GM18868 (cell line): ENCODE measurements at regions not wholly inside any gene's neighbourhood (a gene's known extent, or its start where the extent isn't known, plus 50 kb on each side); places are given as distances from the start of the nearest gene placed in this dataset.
"Not testable (repeated sequence)": the region's sequence is repeated elsewhere in the genome, so short reads cannot be mapped to it uniquely, and the experiment has no call there.

ENCODE experiments used
- ATAC-seq: cut with Tn5 transposase; IDR thresholded peaks from one replicate; pipeline ENCODE4 v1.9.1; 2021; ENCODE audit warnings: mild to moderate bottlenecking, moderate library complexity; ENCODE audit not compliant: unreplicated experiment

DNA sequence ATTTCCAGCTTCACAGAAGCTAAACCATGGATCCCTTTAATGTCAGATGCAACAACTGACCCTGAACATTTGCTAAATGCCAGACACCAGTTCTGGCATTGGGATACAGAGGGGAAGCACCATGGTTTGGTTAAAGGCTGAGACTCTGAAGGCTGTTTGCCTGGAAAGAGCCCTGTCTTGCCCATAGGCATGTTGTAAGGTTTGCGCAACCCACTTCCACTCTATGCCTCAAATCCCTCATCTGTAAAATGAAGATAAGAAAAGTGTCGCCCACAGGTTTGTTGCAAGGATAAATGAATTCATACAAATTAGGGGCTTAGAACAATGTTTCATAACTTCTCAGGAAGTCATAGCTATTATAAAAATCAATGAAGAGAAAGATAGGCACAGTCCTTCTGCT, 380.9 kb upstream of the GYPC start:
- no peak for ATAC-seq

DNA sequence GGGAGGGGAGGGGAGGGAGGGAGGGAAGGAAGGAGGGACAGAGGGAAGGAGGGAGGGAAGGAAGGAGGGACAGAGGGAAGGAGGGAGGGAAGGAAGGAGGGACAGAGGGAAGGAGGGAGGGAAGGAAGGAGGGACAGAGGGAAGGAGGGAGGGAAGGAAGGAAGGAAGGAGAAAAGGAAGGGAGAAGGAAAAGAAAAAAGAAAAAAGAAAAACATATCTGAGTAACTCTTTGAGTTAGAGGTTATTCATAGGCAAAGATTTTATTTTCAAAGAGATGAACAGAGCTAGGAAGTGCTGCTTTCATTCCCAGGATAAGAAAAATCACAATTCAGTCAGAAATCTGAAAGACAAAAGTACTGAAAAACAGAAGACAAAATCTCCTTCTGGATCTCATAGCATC, 379.7 kb upstream of the GYPC start:
- ATAC-seq = not testable (repeated sequence)

DNA sequence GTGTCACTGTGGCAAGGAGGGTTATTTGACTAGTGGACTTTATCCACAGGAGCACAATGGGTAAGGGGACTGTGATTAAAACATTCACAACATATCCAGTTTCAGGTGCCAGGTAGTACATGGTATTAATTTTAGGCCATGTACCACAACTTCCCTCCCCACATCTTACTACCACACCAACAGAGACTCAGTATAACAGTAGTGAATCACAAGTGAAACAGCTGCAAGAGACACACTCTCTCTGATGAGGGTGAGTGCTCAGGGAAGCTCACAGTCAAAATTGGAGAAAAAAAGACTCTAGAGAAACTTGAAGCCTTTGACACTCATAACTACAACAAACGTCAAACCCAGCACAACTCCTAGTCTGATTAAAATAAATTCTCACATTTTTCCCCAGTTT, 367.6 kb upstream of the GYPC start:
- no peak for ATAC-seq

DNA sequence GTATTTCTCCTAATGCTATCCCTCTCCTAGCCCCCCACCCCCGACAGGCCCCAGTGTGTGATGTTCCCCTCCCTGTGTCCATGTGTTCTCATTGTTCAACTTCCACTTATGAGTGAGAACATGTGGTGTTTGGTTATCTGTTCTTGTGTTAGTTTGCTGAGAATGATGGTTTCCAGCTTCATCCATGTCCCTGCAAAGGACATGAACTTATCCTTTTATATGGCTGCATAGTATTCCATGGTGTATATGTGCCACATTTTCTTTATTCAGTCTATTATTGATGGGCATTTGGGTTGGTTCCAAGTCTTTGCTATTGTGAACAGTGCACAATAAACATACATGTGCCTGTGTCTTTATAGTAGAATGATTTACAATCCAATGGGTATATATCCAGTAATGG, 362.0 kb upstream of the GYPC start:
- ATAC-seq = not testable (repeated sequence)

DNA sequence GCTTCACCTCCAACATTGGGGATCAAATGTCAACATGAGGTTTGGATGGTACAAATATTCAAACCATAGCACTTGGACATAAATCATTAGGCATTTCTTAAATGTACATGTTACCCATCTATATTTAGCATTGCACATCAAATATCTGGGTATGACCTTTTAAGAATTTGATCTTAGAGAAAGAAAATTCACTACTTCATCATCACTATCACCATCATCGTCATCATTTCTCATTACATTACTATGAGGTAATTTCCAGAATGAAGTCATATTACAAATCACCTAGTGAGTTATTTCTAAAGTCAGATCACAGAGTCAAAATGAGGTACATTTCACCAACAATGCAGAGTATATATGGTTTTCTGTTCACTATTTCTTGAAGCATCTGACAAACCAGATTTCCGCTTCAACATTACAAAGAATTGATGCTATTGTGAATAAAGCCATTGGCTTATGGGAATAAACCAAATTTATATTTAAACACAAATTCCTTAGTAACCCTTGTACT, 356.4 kb upstream of the GYPC start:
- ATAC-seq = no peak

DNA sequence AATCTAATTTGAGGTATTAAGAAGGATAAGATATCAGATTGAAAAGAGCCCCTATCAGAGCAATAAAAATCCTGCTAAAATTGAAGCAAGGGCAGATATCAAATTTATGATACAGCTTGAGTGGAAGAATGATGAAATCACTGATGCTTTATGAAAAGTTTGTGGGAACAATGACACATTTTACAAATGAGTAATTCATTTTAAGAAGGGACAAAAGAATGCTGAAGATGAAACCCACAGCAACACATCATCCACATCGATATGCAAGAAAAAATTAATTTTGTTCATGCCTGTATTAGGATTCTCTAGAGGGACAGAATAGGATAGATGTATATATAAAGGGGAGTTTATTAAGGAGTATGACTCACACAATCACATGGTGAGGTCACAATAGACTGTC, 355.6 kb upstream of the GYPC start:
- no peak for ATAC-seq

DNA sequence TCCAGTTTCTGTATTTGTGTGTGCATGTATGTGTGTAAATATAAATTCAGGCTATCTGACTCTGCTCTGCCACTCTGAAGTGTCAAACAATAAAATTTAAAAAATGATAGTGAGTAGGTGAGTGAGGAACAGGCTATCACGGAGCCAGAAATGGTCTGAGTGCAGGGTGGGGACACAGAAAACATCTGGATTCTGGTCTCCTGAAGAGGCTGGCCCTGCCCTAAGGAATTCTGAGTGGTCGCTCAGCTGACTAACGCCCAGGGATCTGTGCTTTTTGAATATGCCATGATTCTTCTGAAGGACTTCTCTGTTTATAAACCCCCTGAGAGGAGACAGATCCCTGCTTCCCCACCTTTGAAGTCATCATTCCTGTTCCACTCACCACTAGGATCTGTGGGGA, 353.9 kb upstream of the GYPC start:
- no peak for ATAC-seq

DNA sequence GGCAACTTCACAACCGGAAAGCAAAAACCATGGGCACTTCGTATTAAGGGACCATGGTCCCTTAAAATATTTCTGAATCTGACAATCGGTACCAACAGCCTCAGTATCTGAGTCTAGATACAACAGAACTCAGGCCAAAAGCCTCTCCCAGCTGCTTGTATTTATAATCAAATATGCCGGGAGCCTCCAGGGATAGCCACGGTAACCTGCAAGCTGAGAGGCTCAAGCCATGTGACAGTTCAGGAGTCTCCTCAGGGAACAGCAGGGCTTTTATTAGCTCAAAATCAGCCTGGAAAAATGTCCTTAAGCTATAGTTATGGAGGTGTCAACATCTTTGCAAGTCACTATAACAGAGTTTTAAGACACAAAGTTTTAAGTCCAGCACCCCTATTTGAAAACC, 352.8 kb upstream of the GYPC start:
- no peak for ATAC-seq

DNA sequence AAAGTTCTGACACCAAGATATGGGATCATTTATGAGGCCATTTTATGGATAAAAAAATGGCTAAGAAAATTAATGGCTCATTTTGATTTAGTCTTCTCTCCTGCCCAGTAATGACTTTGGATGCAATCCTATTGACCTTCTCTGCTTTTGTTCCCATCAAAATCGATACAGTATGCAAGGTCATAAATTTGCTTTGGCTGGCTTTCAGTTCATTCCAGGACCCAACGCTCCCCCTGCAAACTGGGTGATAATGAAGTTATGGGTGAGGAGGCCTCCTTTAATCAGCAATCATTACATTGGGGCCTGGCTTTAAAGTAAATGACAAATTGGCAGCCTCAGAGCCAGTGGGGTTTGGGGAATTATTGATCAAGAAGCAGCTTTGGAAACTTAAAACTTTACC, 351.8 kb upstream of the GYPC start:
- no peak for ATAC-seq

DNA sequence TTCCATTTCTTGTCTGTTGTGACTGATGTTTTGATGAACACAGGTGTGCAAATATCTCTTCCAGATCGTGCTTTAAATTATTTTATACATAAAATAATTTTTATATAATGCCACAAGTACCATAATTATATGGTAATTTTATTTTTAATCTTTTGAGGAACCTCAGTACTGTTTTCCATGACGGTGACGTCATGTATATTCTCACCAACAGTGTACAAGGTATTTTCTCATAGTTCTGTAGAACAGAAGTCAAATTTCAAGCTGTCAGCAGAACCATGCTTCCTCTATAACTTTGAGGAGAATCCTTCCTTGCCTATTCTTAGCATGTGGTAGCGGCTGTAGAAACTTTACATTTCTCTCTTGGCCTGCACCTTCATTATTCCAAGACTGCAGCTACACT, 349.4 kb upstream of the GYPC start:
- ATAC-seq = no peak

DNA sequence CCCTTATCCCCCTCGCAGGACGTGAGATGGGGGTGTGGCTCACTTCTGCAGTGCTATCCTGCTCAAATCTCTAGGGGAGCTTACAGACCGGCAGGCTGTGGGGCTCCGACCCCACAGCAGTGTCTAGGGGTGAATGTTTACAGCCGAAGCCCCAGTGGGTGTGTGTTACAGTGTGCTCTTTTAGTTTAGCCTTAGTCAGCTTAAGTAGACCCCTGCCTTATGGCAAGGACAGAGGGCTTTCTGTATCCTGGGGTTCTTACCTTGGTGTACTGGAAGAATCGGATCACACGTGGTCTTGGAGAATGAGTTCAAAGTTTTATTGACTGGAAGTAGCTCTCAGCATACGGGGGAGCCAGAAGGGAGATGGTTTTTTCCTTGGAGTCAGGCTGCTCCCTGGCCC, 348.2 kb upstream of the GYPC start:
- ATAC-seq = no peak

DNA sequence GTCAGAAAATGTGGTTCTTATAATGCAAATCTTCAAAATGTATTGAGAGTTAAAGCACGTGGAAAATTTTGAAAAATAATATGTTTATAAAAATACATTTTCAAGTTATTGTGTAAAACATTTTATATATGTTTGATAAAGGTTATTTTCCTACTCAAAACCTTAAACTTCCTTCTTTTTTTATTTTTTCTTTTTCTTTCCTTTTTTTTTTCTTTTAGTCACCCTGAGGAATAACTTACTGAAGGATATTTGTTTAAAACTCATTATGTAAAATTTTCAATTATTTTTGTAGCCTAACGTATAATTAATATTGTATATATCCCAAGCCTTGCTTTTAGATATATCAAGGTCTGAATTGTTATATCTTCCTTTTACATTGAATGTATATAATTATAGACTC, 346.8 kb upstream of the GYPC start:
- no peak for ATAC-seq

DNA sequence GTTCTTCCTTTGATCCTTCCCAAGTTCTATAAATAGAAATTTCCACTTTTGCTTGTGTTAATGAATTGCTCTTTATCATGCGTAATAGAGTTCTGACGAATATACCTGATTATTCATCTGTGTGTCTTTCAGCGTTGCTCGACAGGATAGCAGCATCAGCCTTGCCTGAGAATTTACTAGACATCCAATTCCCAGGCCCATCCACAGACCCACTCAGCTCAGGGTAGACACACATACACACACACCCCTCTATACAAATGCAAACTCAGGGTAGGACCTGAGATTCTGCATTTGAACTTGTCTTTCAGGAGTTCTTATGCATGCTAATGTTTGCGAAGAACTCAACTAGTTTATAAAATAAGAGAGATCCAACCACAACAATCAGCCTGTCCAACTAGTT, 343.4 kb upstream of the GYPC start:
- ATAC-seq = no peak

DNA sequence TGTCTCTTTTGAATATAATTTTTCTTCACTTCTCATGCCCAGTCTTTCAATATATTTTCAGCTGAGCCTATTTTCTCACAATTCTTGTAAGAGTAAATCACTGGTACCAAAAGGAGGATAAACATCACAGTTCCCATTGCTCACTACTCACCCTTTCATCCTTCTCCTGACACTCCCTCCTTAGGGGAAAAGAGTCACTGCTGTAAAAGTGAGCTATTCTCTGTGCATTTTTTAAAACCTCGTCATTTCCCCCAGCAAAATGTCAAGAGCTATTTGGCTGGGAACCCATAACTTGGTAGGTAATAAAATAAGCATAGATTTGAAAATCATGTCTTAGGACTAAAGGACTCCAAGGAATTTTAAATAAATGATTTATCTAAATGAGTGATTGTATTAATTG, 340.1 kb upstream of the GYPC start:
- ATAC-seq = no peak

DNA sequence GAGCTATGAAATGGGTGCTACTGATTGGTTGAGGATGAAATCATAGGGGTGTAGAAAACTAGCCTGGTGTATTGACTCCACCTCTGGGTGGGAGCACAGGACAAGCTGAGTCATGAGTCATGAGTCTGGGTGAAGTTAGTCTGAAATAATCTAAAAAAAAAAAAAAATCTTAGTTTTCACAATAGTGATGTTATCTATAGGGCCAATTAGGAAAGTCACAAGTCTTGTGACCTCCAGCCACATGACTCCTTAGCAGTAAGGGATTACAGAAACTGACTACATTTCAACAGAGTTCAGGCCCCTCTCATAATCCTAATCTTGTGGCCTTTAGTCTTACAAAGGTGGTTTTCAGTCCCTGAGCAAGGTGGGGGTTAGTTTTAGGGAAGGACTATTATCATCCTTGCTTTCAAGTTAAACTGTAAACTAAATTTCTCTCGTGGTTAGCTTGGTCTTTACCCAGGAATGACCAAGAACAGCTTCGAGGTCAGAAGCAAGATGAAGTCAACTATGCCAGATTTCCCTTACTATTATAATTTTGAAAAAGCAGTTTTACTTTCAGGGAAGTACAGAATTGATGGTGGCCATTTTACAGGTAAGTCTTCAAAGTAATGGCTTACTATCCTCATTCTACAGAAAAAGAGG, 338.0 kb upstream of the GYPC start:
- no peak for ATAC-seq

DNA sequence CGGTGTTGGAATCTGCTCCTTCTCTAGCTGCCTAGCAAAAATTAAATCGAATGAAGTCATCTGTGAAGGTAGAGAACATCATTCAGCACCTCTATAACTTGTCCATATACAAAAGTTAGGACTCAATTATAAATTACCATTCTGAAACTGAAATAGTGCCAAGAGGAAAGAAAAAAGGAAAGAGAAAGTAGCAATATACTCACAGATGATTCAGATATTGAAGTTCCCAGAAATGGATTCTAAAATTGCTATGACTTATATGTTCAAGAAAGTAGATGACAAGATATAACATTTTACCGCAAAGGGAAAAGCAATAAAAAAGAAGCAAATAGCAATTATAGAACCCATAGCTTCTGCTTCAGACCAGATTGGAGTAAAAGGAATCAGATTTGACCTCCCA, 333.6 kb upstream of the GYPC start:
- ATAC-seq = no peak

DNA sequence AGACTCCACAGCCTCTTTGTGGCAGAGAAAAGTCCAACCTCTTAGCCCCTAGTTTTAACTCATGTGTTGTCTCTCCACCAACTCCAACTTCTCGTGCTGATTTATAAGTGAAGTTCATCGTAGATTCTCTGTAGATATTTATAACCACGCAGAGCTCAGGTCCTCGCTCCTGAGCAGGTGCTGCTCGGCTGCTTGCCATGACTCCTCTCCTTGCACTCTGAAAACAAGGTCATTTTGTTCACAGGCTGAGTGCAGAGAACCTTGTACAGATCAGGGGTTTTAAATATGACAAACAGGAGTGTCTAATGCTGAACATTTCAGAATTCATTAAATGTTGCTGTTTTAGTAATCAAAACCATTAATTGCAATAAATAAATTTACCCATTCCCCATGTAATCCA, 330.8 kb upstream of the GYPC start:
- ATAC-seq = no peak

DNA sequence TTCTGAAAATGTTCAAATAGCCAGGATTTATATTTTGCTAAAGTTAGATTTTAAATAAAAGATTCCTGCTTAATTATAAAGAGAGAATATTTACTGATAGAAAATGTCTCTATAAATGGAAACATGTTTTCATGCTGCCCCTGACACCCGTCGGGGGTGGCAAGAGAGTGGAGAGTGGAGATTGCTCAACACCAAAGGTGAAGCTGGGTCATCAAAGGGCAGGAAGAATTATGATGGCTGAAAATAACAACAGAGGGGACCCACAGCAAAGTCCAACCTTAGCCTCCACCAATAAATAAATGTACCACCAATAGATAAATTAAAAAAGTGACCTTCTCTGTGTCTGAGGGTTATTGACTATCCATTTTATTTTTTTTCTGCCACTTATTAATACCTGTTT, 326.8 kb upstream of the GYPC start:
- no peak for ATAC-seq

DNA sequence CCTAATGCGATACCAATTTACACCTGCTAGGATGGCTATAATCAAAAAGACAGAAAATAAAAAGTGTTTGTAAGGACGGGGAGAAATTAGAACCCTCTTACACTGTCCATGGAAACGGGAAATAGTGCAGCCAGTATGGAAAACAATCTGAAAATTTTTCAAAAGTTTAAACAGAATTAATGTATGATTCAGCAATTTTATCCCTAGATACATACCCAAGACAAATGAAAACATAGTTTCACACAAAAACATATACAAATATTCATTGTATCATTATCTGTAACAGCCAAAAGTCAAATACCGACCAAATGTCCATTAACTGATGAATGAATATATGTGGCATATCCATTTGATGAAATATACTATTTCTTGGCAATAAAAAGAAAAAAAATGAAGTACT, 313.5 kb upstream of the GYPC start:
- ATAC-seq = no peak

DNA sequence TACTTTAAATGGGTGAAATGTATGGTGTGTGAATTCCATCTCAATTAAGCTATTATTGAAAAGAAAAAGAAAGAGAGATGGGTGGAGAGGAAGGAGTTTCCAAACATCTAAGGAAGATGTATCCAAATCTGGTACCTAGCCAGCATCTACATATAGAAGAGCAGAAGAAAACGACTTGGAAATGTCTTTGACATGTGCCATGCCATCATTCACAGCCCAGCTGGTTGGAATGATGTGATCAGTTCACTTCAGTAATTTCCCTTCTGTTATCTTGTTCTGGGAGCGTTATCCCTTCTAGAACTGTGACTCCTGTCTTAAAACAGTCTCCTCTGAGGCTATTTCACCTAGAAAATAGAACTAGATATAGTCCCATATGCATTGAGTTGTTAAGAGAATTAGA, 312.8 kb upstream of the GYPC start:
- ATAC-seq = no peak

DNA sequence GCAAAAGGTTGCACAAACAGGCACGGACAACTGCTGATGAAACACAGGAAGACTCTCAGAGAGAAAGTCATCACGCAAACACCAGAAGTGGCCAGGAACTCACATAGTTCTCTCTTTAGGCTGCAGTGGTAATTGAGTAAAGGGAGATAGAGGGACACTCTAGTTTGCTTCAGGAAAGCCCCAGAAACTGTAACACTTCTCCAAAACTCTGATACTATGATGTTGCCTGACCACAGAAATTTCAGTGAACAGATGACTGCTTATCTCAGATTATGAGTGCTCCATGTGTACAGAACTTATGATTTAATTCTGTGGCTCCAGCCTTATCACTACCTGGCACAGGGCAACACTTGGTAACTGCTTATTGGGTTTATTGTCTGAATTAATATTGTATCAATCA, 311.5 kb upstream of the GYPC start:
- peak; percentile 91 for ATAC-seq

DNA sequence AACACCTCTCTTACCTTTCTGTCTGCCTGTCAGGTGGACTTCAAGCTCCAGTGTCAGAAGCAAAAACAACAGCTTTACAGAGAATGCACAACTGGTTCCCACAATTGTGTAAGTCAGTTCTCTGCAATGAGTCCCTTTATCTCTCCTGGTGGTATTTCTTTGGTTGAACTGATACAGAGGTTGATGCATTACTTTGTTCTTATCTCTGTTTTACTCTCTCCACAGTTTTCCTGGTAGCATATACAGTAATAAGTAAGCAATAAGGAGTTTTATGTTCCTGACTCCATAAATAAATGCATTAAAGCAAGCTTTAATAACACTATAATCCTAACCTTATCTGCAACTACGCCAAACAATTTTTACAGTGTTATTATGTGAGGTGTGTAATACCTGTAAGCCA, 310.3 kb upstream of the GYPC start:
- no peak for ATAC-seq

DNA sequence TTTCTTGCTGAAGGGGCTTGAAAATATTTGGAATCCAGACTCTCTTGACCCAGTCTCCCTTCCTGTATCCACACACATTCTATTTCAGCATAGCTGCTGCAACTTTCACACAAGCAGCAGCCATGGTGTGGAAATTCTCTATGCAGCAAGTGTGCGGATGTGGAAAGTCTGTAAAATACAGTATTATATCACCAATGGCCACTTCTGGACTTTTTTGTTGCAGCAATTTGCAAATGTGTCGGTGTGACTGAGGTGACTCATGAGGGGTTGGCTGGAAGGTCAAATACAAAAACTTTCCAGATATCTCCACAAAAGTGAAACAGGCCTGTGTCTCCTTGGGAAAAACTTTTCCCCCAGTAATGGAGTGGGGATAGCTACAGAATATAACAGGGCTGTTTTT, 299.3 kb upstream of the GYPC start:
- ATAC-seq = no peak
